NB4 (cell line): ENCODE measurements at regions not wholly inside any gene's neighbourhood (a gene's known extent, or its start where the extent isn't known, plus 50 kb on each side); places are given as distances from the start of the nearest gene placed in this dataset.
"Not testable (repeated sequence)": the region's sequence is repeated elsewhere in the genome, so short reads cannot be mapped to it uniquely, and the experiment has no call there.

ENCODE experiments used
- MYC ChIP-seq: IDR thresholded peaks from 2 replicates; pipeline ENCODE4 v1.6.1; 2011; ENCODE audit warnings: low read depth, low read length
- POLR2A ChIP-seq: IDR thresholded peaks from 2 replicates; pipeline ENCODE4 v1.6.1; 2011; ENCODE audit warnings: mild to moderate bottlenecking; ENCODE audit not compliant: insufficient read length; ENCODE audit errors: extremely low read depth

GRCh38 chr7:3144776-3145125, 101.1 kb upstream of the CARD11 start:
- not testable (repeated sequence) for TF ChIP-seq POLR2A, MYC
